RWPE2 (cell line): ENCODE measurements at regions not wholly inside any gene's neighbourhood (a gene's known extent, or its start where the extent isn't known, plus 50 kb on each side); places are given as distances from the start of the nearest gene placed in this dataset.

ENCODE experiments used
- ATAC-seq: fragments of 200-7000 bp; cut with Tn5 transposase; 3 replicates; pipeline ENCODE4 v1.9.1; 2021; ENCODE audit warnings: low read depth
- DNase-seq: peaks from one replicate; pipeline ENCODE4 v3.0.0-alpha.2; 2020; ENCODE audit warnings: low spot score
- H3K27ac ChIP-seq: fragments of 450-650 bp; 2 replicates; pipeline ENCODE4 v1.5.1; 2017; ENCODE audit warnings: mild to moderate bottlenecking; ENCODE audit not compliant: poor library complexity, severe bottlenecking
- H3K27me3 ChIP-seq: fragments of 250-450 bp; sonication (Bioruptor Pico); 2 replicates; pipeline ENCODE4 v1.5.1; 2021; ENCODE audit warnings: mild to moderate bottlenecking, moderate library complexity; ENCODE audit not compliant: insufficient read depth, poor library complexity, severe bottlenecking
- H3K36me3 ChIP-seq: fragments of 250-450 bp; sonication (Bioruptor Pico); 2 replicates; pipeline ENCODE4 v1.5.1; 2020; ENCODE audit warnings: low read depth, mild to moderate bottlenecking, moderate library complexity
- H3K4me1 ChIP-seq: fragments of 250-450 bp; sonication (Bioruptor Pico); 2 replicates; pipeline ENCODE4 v1.5.1; 2021; ENCODE audit warnings: mild to moderate bottlenecking, moderate library complexity; ENCODE audit not compliant: insufficient read depth, poor library complexity, severe bottlenecking
- H3K4me3 ChIP-seq: fragments of 250-450 bp; sonication (Bioruptor Pico); 2 replicates; pipeline ENCODE4 v1.5.1; 2021; ENCODE audit warnings: mild to moderate bottlenecking, moderate library complexity; ENCODE audit not compliant: severe bottlenecking
- H3K9me3 ChIP-seq: fragments of 250-450 bp; sonication (Bioruptor Pico); 2 replicates; pipeline ENCODE4 v1.5.1; 2021; ENCODE audit warnings: mild to moderate bottlenecking, moderate library complexity; ENCODE audit not compliant: severe bottlenecking
- TF ChIP-seq, protein P1 (sequence below): fragments of 450-650 bp; IDR thresholded peaks from one replicate; pipeline ENCODE4 v1.5.1; 2017; ENCODE audit warnings: mild to moderate bottlenecking, moderate library complexity; ENCODE audit not compliant: poor library complexity, severe bottlenecking

DNA sequence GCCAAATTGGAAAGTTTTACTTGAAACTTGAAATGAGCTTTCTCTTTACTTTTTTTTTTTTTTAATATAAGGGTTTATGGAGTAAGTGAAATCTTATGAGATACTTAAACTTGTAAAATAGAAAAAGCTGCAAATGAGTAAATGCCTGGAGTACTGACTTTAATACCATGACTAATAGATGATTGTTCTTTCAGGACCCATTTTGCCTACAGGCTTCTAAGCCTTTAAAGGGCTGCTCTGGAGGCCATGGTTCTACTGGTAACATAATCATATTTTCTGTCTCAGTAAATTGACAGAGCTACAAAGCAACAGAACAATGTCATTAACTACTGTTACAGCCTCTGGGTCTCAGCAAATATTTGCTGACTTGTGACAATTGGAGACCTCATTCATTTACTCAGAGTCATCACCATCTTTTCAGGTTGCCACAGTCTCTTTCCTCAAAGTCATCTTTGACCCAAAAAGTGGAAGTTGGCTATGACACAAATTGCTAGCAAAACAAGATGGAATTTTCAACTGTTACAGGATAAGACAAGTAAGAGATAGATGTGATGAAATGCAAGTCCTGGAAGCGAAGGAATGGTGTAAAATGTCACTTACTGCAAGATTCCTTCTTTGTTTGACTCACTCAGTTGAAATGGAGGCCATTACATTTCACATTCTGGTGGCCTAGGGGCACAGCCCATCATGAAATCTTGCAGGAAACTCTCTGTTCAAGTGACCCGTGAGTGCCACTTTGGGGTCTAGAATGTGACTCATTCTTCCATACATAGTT is 132.7 kb downstream of the BTC start:
- no peaks in the 10 kb centered on the region for H3K9me3 ChIP-seq
- peak; percentile 63 for ATAC-seq
- peak overlapping the region; percentile 92 for H3K27ac ChIP-seq

DNA sequence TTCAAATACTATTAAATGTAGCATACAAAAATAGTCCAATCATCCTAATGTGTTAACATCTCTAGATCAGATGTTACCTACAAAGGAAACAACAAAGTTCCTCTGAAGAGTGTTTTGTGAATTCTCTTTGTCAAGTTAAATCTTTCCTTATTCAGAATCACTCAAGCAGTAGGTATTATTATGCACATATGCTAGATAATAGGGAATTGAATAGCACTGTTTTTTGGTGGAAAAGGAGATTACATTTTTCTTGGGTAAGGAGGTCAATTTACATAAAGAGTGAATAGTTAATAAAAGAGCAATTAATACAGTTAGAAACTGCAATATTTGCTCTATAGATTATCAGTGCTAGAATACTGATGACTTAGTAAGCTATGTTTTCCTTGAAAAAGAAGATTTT is 130.7 kb downstream of the BTC start:
- TF ChIP-seq, protein P1, sequence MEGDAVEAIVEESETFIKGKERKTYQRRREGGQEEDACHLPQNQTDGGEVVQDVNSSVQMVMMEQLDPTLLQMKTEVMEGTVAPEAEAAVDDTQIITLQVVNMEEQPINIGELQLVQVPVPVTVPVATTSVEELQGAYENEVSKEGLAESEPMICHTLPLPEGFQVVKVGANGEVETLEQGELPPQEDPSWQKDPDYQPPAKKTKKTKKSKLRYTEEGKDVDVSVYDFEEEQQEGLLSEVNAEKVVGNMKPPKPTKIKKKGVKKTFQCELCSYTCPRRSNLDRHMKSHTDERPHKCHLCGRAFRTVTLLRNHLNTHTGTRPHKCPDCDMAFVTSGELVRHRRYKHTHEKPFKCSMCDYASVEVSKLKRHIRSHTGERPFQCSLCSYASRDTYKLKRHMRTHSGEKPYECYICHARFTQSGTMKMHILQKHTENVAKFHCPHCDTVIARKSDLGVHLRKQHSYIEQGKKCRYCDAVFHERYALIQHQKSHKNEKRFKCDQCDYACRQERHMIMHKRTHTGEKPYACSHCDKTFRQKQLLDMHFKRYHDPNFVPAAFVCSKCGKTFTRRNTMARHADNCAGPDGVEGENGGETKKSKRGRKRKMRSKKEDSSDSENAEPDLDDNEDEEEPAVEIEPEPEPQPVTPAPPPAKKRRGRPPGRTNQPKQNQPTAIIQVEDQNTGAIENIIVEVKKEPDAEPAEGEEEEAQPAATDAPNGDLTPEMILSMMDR: no peak
- Histone ChIP-seq H3K9me3 (no peaks in the 10 kb centered on the region), H3K27ac (no peak overlapping the region), H3K27me3 (no peaks in the 10 kb centered on the region), H3K4me3 (no peak overlapping the region), H3K4me1 (peaks cover 46% of the 10 kb centered on the region), H3K36me3 (no peaks in the 10 kb centered on the region)
- no peak for DNase-seq
- ATAC-seq: no peak

More for the DNA sequence above, 132.7 kb downstream of the BTC start:
- H3K4me1 ChIP-seq: peaks cover 46% of the 10 kb centered on the region
- no peak overlapping the region for H3K4me3 ChIP-seq
- TF ChIP-seq, protein P1: no peak
- H3K27me3 ChIP-seq: no peaks in the 10 kb centered on the region
- no peaks in the 10 kb centered on the region for H3K36me3 ChIP-seq
- DNase-seq: no peak

DNA sequence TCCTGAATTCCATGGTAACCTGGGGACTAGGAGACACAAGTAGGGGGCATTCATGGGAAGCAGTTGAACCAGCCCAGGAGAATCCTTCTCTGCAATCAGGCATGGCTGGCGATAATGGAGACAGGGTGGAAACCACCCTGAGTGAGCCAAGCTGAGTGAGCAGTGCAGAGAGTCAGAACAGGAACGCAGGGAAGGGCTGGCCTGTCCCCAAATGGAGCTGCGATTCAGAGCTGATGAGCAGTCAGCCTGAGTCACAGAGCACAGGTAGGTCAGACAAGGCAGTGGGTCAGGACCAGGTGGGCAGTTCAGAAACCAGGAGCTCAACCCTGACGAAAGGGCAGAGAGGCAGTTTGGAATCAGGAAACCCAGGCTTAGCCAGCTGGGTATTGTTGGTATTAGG is 129.0 kb downstream of the BTC start:
- H3K9me3 ChIP-seq: no peaks in the 10 kb centered on the region
- ATAC-seq (peak; percentile 82), DNase-seq (peak; percentile 52)
- no peaks in the 10 kb centered on the region for H3K36me3 ChIP-seq
- peaks cover 37% of the 10 kb centered on the region for H3K4me1 ChIP-seq
- H3K27me3 ChIP-seq: no peaks in the 10 kb centered on the region
- TF ChIP-seq, protein P1: no peak
- no peak overlapping the region for H3K4me3 ChIP-seq
- peak overlapping the region; percentile 48 for H3K27ac ChIP-seq

DNA sequence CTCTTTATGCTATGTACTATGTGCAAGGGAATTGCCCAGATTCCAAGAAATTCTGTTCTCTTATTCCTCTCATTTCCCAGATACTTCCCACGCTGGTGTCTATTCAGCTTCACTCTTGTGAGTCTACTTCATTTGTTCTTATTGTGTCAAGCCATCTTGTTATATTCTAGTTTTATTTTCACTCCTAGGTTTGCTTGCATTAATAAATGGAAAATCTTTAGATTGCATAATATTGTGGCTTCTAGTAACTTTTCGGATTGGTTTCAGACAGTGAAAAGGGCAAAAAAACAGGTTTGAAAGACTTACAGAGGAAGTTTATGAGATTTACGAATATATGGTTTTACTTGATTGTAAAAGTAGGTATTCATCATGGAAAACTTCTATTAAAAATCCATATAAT is 128.4 kb downstream of the BTC start:
- Histone ChIP-seq H3K4me1 (peaks cover 37% of the 10 kb centered on the region), H3K36me3 (no peaks in the 10 kb centered on the region), H3K9me3 (no peaks in the 10 kb centered on the region), H3K4me3 (no peak overlapping the region), H3K27ac (peak overlapping the region; percentile 48), H3K27me3 (no peaks in the 10 kb centered on the region)
- TF ChIP-seq, protein P1: no peak
- ATAC-seq: no peak
- no peak for DNase-seq

DNA sequence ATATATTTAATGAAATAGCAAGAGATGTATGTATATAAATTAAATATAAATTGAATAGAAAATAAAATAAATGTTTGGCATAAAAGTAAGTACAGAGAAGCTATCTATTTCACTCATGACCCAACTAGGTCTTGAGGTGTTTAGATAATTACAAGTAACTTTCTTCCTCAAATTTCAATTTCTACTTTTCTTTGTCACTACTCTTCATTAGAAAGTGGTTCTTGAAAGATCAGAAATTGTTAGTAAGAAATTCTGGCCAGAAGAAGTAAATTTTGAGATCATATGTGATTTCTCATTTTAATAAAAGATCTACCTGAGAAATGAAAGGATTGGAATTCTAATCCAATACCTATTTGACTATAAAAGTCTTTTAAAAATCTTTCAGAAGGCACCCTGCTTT is 126.9 kb downstream of the BTC start:
- H3K4me3 ChIP-seq: no peak overlapping the region
- H3K27ac ChIP-seq: no peak overlapping the region
- no peaks in the 10 kb centered on the region for H3K9me3 ChIP-seq
- DNase-seq (no peak), ATAC-seq (no peak)
- H3K36me3 ChIP-seq: no peaks in the 10 kb centered on the region
- peaks cover 24% of the 10 kb centered on the region for H3K4me1 ChIP-seq
- TF ChIP-seq, protein P1: no peak
- no peaks in the 10 kb centered on the region for H3K27me3 ChIP-seq
